GM12864 (cell line): ENCODE measurements at regions not wholly inside any gene's neighbourhood (a gene's known extent, or its start where the extent isn't known, plus 50 kb on each side); places are given as distances from the start of the nearest gene placed in this dataset.
A peak's percentile ranks its signal among the peaks of the same experiment; 100 is the strongest.

Source experiments
- DNase-seq: peaks from one replicate; pipeline ENCODE4 v3.0.0-alpha.2; 2011; ENCODE audit warnings: low read depth
- H3K4me3 ChIP-seq: 2 replicates; pipeline ENCODE4 v1.5.1; 2011; ENCODE audit warnings: mild to moderate bottlenecking, low read depth, low read length, control low read depth
- CTCF ChIP-seq: IDR thresholded peaks from 2 replicates; pipeline ENCODE4 v1.5.1; 2011; ENCODE audit warnings: low read depth, mild to moderate bottlenecking, moderate library complexity, low read length, control low read depth, inconsistent platforms; ENCODE audit errors: missing control alignments

GRCh38 chr12:89960607-89961394, 252.2 kb upstream of the ATP2B1 start:
- no peak overlapping the region for H3K4me3 ChIP-seq
- DNase-seq: no peak
- TF ChIP-seq CTCF: no peak

- peak overlapping the region; percentile 39; the same call in 1 of the 2 replicates for H3K4me3 ChIP-seq
- peak; percentile 61 for DNase-seq
- no peak for TF ChIP-seq CTCF
These were observed 251.4 kb upstream of the ATP2B1 start for GRCh38 chr12:89960011-89960507.

- no peak for TF ChIP-seq CTCF
- DNase-seq: no peak
- H3K4me3 ChIP-seq: peak overlapping the region; percentile 39; the same call in 1 of the 2 replicates
These were observed 250.5 kb upstream of the ATP2B1 start for GRCh38 chr12:89959179-89959578.

GRCh38 chr12:89954259-89954658, 245.6 kb upstream of the ATP2B1 start:
- no peak overlapping the region for H3K4me3 ChIP-seq
- TF ChIP-seq CTCF: no peak
- DNase-seq: no peak

GRCh38 chr12:89951694-89952060, 243.0 kb upstream of the ATP2B1 start:
- H3K4me3 ChIP-seq: no peak overlapping the region
- TF ChIP-seq CTCF: no peak
- no peak for DNase-seq

GRCh38 chr12:89951050-89951693, 242.5 kb upstream of the ATP2B1 start:
- TF ChIP-seq CTCF: no peak

More at GRCh38 chr12:89951050-89951693, 242.5 kb upstream of the ATP2B1 start:
- no peak for DNase-seq
- H3K4me3 ChIP-seq: no peak overlapping the region
